H1 (cell line): ENCODE measurements at regions not wholly inside any gene's neighbourhood (a gene's known extent, or its start where the extent isn't known, plus 50 kb on each side); places are given as distances from the start of the nearest gene placed in this dataset.

ENCODE experiments used
- POLR2A ChIP-seq, 2 experiments: IDR thresholded peaks; 1 replicate in 1 of 2; 2 replicates in 1 of 2; pipeline ENCODE4 v1.6.1; 2011; ENCODE audit warnings: low read depth in 2 of 2, low read length in 2 of 2, mild to moderate bottlenecking in 2 of 2; ENCODE audit errors: control extremely low read depth in 1 of 2
- SAP30 ChIP-seq: fragments of 300-600 bp; sonication (generic); IDR thresholded peaks from 2 replicates; pipeline ENCODE4 v1.7.1; 2012; ENCODE audit warnings: low read length, moderate library complexity, mild to moderate bottlenecking, inconsistent platforms; ENCODE audit not compliant: insufficient read depth, insufficient replicate concordance
- SP4 ChIP-seq: IDR thresholded peaks from 2 replicates; pipeline ENCODE4 v1.6.1; 2012; ENCODE audit warnings: low read length, inconsistent platforms
- SRF ChIP-seq: IDR thresholded peaks from 2 replicates; pipeline ENCODE4 v1.6.1; 2011; ENCODE audit warnings: mild to moderate bottlenecking, low read depth, low read length, moderate library complexity
- USF2 ChIP-seq: IDR thresholded peaks from 2 replicates; pipeline ENCODE4 v1.6.1; 2011; ENCODE audit warnings: low read length, improper control_type of control experiment

GRCh38 chr12:75783093-75783877, 248.3 kb downstream of the PHLDA1 start (continued):
- TF ChIP-seq USF2 (no peak), POLR2A (IDR thresholded peaks at IDR 0.05; ENCODE audit: control extremely low read depth in 1 of 2, low read depth in 2 of 2, low read length in 2 of 2) (no peak), SRF (no peak), SAP30 (no peak), SP4 (no peak)
